ENCODE measurements at regions not wholly inside any gene's neighbourhood (a gene's known extent, or its start where the extent isn't known, plus 50 kb on each side); places are given as distances from the start of the nearest gene placed in this dataset.

- H3K27me3 ChIP-seq = no peaks in the 10 kb centered on the region
- TF ChIP-seq POLR2AphosphoS5 (IDR thresholded peaks at IDR 0.05) (no peak), POLR2A (IDR thresholded peaks at IDR 0.05) (no peak), EP300 (IDR thresholded peaks at IDR 0.05) (no peak), CTCF (IDR thresholded peaks at IDR 0.05) (no peak)
- no peak for DNase-seq (ENCODE audit: low spot score in 2 of 2)
- 54% methylated on average over 3 of the region's 3 CpGs for WGBS
- H3K27ac ChIP-seq = no peak overlapping the region
- H3K9me3 ChIP-seq = no peaks in the 10 kb centered on the region
- no peaks in the 10 kb centered on the region for H3K4me1 ChIP-seq
- H3K4me3 ChIP-seq = no peak overlapping the region
- no peaks in the 10 kb centered on the region for H3K36me3 ChIP-seq
Observed at GRCh38 chr7:112594397-112594796, 113.6 kb downstream of the LSMEM1 start.

- WGBS = 32% methylated on average over 3 of the region's 3 CpGs
- no peaks in the 10 kb centered on the region for H3K9me3 ChIP-seq
- no peak for TF ChIP-seq POLR2AphosphoS5 (IDR thresholded peaks at IDR 0.05)
- no peak for TF ChIP-seq CTCF (IDR thresholded peaks at IDR 0.05)
- TF ChIP-seq EP300 (IDR thresholded peaks at IDR 0.05) = no peak
- TF ChIP-seq POLR2A (IDR thresholded peaks at IDR 0.05) = no peak
- no peaks in the 10 kb centered on the region for H3K27me3 ChIP-seq
- DNase-seq (ENCODE audit: low spot score in 2 of 2) = no peak
- no peak overlapping the region for H3K27ac ChIP-seq
- no peaks in the 10 kb centered on the region for H3K36me3 ChIP-seq
- no peaks in the 10 kb centered on the region for H3K4me1 ChIP-seq
- H3K4me3 ChIP-seq = no peak overlapping the region
Observed at GRCh38 chr7:112596260-112596659, 115.5 kb downstream of the LSMEM1 start.

GRCh38 chr7:112596981-112597380, 116.2 kb downstream of the LSMEM1 start:
- no peaks in the 10 kb centered on the region for H3K27me3 ChIP-seq
- H3K4me1 ChIP-seq = no peaks in the 10 kb centered on the region
- H3K4me3 ChIP-seq = no peak overlapping the region
- H3K9me3 ChIP-seq = no peaks in the 10 kb centered on the region
- H3K27ac ChIP-seq = no peak overlapping the region
- H3K36me3 ChIP-seq = no peaks in the 10 kb centered on the region
- DNase-seq (ENCODE audit: low spot score in 2 of 2) = no peak
- WGBS = 54% methylated on average over 2 of the region's 2 CpGs
- TF ChIP-seq POLR2AphosphoS5 (IDR thresholded peaks at IDR 0.05) (no peak), EP300 (IDR thresholded peaks at IDR 0.05) (no peak), CTCF (IDR thresholded peaks at IDR 0.05) (no peak), POLR2A (IDR thresholded peaks at IDR 0.05) (no peak)

GRCh38 chr7:112603673-112604072, 122.9 kb downstream of the LSMEM1 start:
- Histone ChIP-seq H3K27ac (no peak overlapping the region), H3K4me3 (no peak overlapping the region), H3K9me3 (no peaks in the 10 kb centered on the region), H3K4me1 (no peaks in the 10 kb centered on the region), H3K27me3 (no peaks in the 10 kb centered on the region), H3K36me3 (no peaks in the 10 kb centered on the region)
- WGBS = 57% methylated on average over 1 of the region's 1 CpG
- DNase-seq (ENCODE audit: low spot score in 2 of 2) = no peak
- no peak for TF ChIP-seq CTCF (IDR thresholded peaks at IDR 0.05)
- no peak for TF ChIP-seq EP300 (IDR thresholded peaks at IDR 0.05)
- TF ChIP-seq POLR2AphosphoS5 (IDR thresholded peaks at IDR 0.05) = no peak
- TF ChIP-seq POLR2A (IDR thresholded peaks at IDR 0.05) = no peak

- Histone ChIP-seq H3K36me3 (no peaks in the 10 kb centered on the region), H3K27me3 (no peaks in the 10 kb centered on the region), H3K27ac (no peak overlapping the region), H3K9me3 (no peaks in the 10 kb centered on the region), H3K4me1 (no peaks in the 10 kb centered on the region), H3K4me3 (no peak overlapping the region)
- no peak for DNase-seq (ENCODE audit: low spot score in 2 of 2)
- WGBS = 15% methylated on average over 1 of the region's 1 CpG
- TF ChIP-seq POLR2A (IDR thresholded peaks at IDR 0.05) (no peak), POLR2AphosphoS5 (IDR thresholded peaks at IDR 0.05) (no peak), EP300 (IDR thresholded peaks at IDR 0.05) (no peak)
Observed at GRCh38 chr7:112610636-112611035, 129.8 kb downstream of the LSMEM1 start.

GRCh38 chr7:112615701-112616100, 134.9 kb downstream of the LSMEM1 start:
- DNase-seq (ENCODE audit: low spot score in 2 of 2) = no peak
- Histone ChIP-seq H3K4me3 (no peak overlapping the region), H3K27ac (no peak overlapping the region), H3K4me1 (no peaks in the 10 kb centered on the region), H3K27me3 (no peaks in the 10 kb centered on the region), H3K36me3 (no peaks in the 10 kb centered on the region), H3K9me3 (no peaks in the 10 kb centered on the region)
- WGBS = 71% methylated on average over 2 of the region's 2 CpGs
- TF ChIP-seq EP300 (IDR thresholded peaks at IDR 0.05) = no peak
- TF ChIP-seq CTCF (IDR thresholded peaks at IDR 0.05) = no peak
- TF ChIP-seq POLR2AphosphoS5 (IDR thresholded peaks at IDR 0.05) = no peak
- no peak for TF ChIP-seq POLR2A (IDR thresholded peaks at IDR 0.05)

Data from suprapubic skin (tissue), 4 donors.